Thyroid gland (tissue), 4 donors: ENCODE measurements at regions not wholly inside any gene's neighbourhood (a gene's known extent, or its start where the extent isn't known, plus 50 kb on each side); places are given as distances from the start of the nearest gene placed in this dataset.

Experiments
- CTCF ChIP-seq, 6 experiments: fragments of 200-600 bp in 3 of 6; fragments of 450-650 bp in 3 of 6; sonication (generic) in 3 of 6; IDR thresholded peaks; one replicate each; pipeline ENCODE4 v1.5.1; 2016 to 2019; ENCODE audit warnings: antibody characterized with exemption in 6 of 6, mild to moderate bottlenecking in 2 of 6, inconsistent platforms in 1 of 6, moderate library complexity in 1 of 6
- POLR2A ChIP-seq, 2 donors: fragments of 450-650 bp; IDR thresholded peaks; one replicate each; pipeline ENCODE4 v1.6.1; 2017; ENCODE audit warnings: antibody characterized with exemption in 2 of 2, mild to moderate bottlenecking in 2 of 2, moderate library complexity in 1 of 2

GRCh38 chr9:88684845-88685244 lies 149.9 kb downstream of the NXNL2 start:
- no peak for TF ChIP-seq POLR2A (IDR thresholded peaks at IDR 0.05)
- no peak for TF ChIP-seq CTCF (IDR thresholded peaks at IDR 0.05)
